GM23338 (cell line): ENCODE measurements at regions not wholly inside any gene's neighbourhood (a gene's known extent, or its start where the extent isn't known, plus 50 kb on each side); places are given as distances from the start of the nearest gene placed in this dataset.

Experiments
- CTCF ChIP-seq, 2 experiments: fragments of 200-600 bp in 1 of 2; sonication (generic) in 1 of 2; conservative IDR thresholded peaks; 2 replicates each; pipeline versions ENCODE4 v1.5.1 to v1.6.1; 2016 to 2017; ENCODE audit warnings: antibody characterized with exemption in 2 of 2, low read depth in 2 of 2, mild to moderate bottlenecking in 2 of 2, moderate library complexity in 1 of 2
- ETS1 ChIP-seq: IDR thresholded peaks from 2 replicates; pipeline ENCODE4 v1.6.1; 2016; ENCODE audit warnings: antibody characterized with exemption
- EZH2 ChIP-seq: fragments of 200-600 bp; sonication (generic); IDR thresholded peaks from one replicate; pipeline ENCODE4 v1.8.0; 2017; ENCODE audit warnings: antibody characterized with exemption, mild to moderate bottlenecking, low read depth; ENCODE audit not compliant: unreplicated experiment
- POLR2AphosphoS5 ChIP-seq: IDR thresholded peaks from 2 replicates; pipeline ENCODE4 v1.6.1; 2016; ENCODE audit warnings: antibody characterized with exemption, low read depth

DNA sequence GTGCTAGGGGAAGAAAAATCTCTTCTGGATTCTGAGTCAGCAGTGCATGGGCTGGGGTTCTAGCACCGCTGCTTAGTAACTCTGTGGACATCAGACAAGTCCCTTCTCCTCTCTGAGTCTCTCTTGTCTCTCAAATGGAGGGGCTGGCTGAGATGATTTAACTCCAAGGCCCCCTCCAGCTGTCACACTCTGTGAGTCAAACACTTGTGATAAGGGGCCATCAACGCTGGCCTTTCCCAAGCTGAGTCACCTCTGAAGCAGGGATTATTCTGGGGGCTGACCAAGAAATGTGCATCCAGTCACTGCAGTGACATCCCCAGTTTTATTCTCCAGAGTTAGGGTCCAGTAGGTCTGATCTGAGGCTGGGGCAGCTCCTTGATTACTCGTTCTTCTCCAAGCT, 110.4 kb upstream of the ZNF462 start:
- TF ChIP-seq EZH2 (no peak), CTCF (conservative IDR thresholded peaks at IDR 0.05; ENCODE audit: low read depth in 2 of 2) (no peak), POLR2AphosphoS5 (no peak), ETS1 (no peak)
